ENCODE measurements at regions not wholly inside any gene's neighbourhood (a gene's known extent, or its start where the extent isn't known, plus 50 kb on each side); places are given as distances from the start of the nearest gene placed in this dataset.

- H3K4me1 Mint-ChIP-seq (ENCODE audit: low read depth, unreplicated experiment): no peaks in the 10 kb centered on the region
- H2AFZ ChIP-seq (ENCODE audit: low read depth, low read length): no peak overlapping the region
- FAIRE-seq: no peak
- H3K4me3 ChIP-seq (ENCODE audit: insufficient read depth, low read depth, low read length): no peak overlapping the region
- no peak for TF ChIP-seq CTCF (IDR thresholded peaks at IDR 0.05; ENCODE audit: insufficient read depth, low read depth, low read length)
- TF ChIP-seq EZH2 (IDR thresholded peaks at IDR 0.05; ENCODE audit: insufficient read depth, low read length): no peak
- DNase-seq (ENCODE audit: low read depth): no peak
- H4K20me1 ChIP-seq (ENCODE audit: insufficient read depth, low read length): no peaks in the 10 kb centered on the region
- H3K9me3 ChIP-seq (ENCODE audit: insufficient read depth, low read depth, low read length): no peaks in the 10 kb centered on the region
- H3K36me3 ChIP-seq (ENCODE audit: insufficient read depth, low read length): no peaks in the 10 kb centered on the region
- H3K4me3 Mint-ChIP-seq (ENCODE audit: unreplicated experiment): no peak overlapping the region
- no peaks in the 10 kb centered on the region for H3K4me1 ChIP-seq (ENCODE audit: insufficient read depth, low read length)
- H3K9me3 Mint-ChIP-seq (ENCODE audit: unreplicated experiment): no peaks in the 10 kb centered on the region
- H3K27ac Mint-ChIP-seq (ENCODE audit: unreplicated experiment): no peak overlapping the region
- H3K9ac ChIP-seq (ENCODE audit: low read length): no peak overlapping the region
- no peaks in the 10 kb centered on the region for H3K36me3 Mint-ChIP-seq (ENCODE audit: low read depth, unreplicated experiment)
- H3K79me2 ChIP-seq (ENCODE audit: insufficient read depth, low read length): no peaks in the 10 kb centered on the region
- no peak overlapping the region for H3K4me2 ChIP-seq (ENCODE audit: low read length)
- no peaks in the 10 kb centered on the region for H3K27me3 ChIP-seq (ENCODE audit: insufficient read depth, low read length)
- H3K27me3 Mint-ChIP-seq (ENCODE audit: low read depth, unreplicated experiment): no peaks in the 10 kb centered on the region
- no peak overlapping the region for H3K27ac ChIP-seq (ENCODE audit: low read depth, low read length)
These were observed 1193.2 kb upstream of the NUDT12 start for GRCh38 chr5:104755806-104756205.

GRCh38 chr5:104754311-104754995 is 1191.9 kb upstream of the NUDT12 start:
- H3K27ac ChIP-seq (ENCODE audit: low read depth, low read length): no peak overlapping the region
- DNase-seq (ENCODE audit: low read depth): no peak
- Mint-ChIP-seq H3K4me3 (ENCODE audit: unreplicated experiment) (no peak overlapping the region), H3K36me3 (ENCODE audit: low read depth, unreplicated experiment) (no peaks in the 10 kb centered on the region), H3K9me3 (ENCODE audit: unreplicated experiment) (no peaks in the 10 kb centered on the region), H3K27me3 (ENCODE audit: low read depth, unreplicated experiment) (no peaks in the 10 kb centered on the region), H3K27ac (ENCODE audit: unreplicated experiment) (no peak overlapping the region), H3K4me1 (ENCODE audit: low read depth, unreplicated experiment) (no peaks in the 10 kb centered on the region)
- no peak for FAIRE-seq
- no peaks in the 10 kb centered on the region for H3K36me3 ChIP-seq (ENCODE audit: insufficient read depth, low read length)
- H4K20me1 ChIP-seq (ENCODE audit: insufficient read depth, low read length): no peaks in the 10 kb centered on the region
- H3K4me3 ChIP-seq (ENCODE audit: insufficient read depth, low read depth, low read length): no peak overlapping the region
- no peaks in the 10 kb centered on the region for H3K27me3 ChIP-seq (ENCODE audit: insufficient read depth, low read length)
- H2AFZ ChIP-seq (ENCODE audit: low read depth, low read length): no peak overlapping the region
- H3K79me2 ChIP-seq (ENCODE audit: insufficient read depth, low read length): no peaks in the 10 kb centered on the region
- H3K9me3 ChIP-seq (ENCODE audit: insufficient read depth, low read depth, low read length): no peaks in the 10 kb centered on the region
- TF ChIP-seq EZH2 (IDR thresholded peaks at IDR 0.05; ENCODE audit: insufficient read depth, low read length) (no peak), CTCF (IDR thresholded peaks at IDR 0.05; ENCODE audit: insufficient read depth, low read depth, low read length) (no peak)
- H3K9ac ChIP-seq (ENCODE audit: low read length): no peak overlapping the region
- no peaks in the 10 kb centered on the region for H3K4me1 ChIP-seq (ENCODE audit: insufficient read depth, low read length)
- H3K4me2 ChIP-seq (ENCODE audit: low read length): no peak overlapping the region

GRCh38 chr5:104751969-104752368 is 1189.4 kb upstream of the NUDT12 start:
- H3K9me3 ChIP-seq (ENCODE audit: insufficient read depth, low read depth, low read length): no peaks in the 10 kb centered on the region
- Mint-ChIP-seq H3K27ac (ENCODE audit: unreplicated experiment) (no peak overlapping the region), H3K9me3 (ENCODE audit: unreplicated experiment) (peaks cover 2% of the 10 kb centered on the region), H3K27me3 (ENCODE audit: low read depth, unreplicated experiment) (no peaks in the 10 kb centered on the region), H3K36me3 (ENCODE audit: low read depth, unreplicated experiment) (peaks cover 2% of the 10 kb centered on the region), H3K4me1 (ENCODE audit: low read depth, unreplicated experiment) (no peaks in the 10 kb centered on the region), H3K4me3 (ENCODE audit: unreplicated experiment) (no peak overlapping the region)
- H3K79me2 ChIP-seq (ENCODE audit: insufficient read depth, low read length): no peaks in the 10 kb centered on the region
- no peaks in the 10 kb centered on the region for H3K4me1 ChIP-seq (ENCODE audit: insufficient read depth, low read length)
- H3K4me3 ChIP-seq (ENCODE audit: insufficient read depth, low read depth, low read length): no peak overlapping the region
- H3K27ac ChIP-seq (ENCODE audit: low read depth, low read length): no peak overlapping the region
- DNase-seq (ENCODE audit: low read depth): no peak
- H3K27me3 ChIP-seq (ENCODE audit: insufficient read depth, low read length): no peaks in the 10 kb centered on the region
- no peaks in the 10 kb centered on the region for H4K20me1 ChIP-seq (ENCODE audit: insufficient read depth, low read length)
- H3K36me3 ChIP-seq (ENCODE audit: insufficient read depth, low read length): no peaks in the 10 kb centered on the region
- TF ChIP-seq CTCF (IDR thresholded peaks at IDR 0.05; ENCODE audit: insufficient read depth, low read depth, low read length) (no peak), EZH2 (IDR thresholded peaks at IDR 0.05; ENCODE audit: insufficient read depth, low read length) (no peak)
- no peak overlapping the region for H2AFZ ChIP-seq (ENCODE audit: low read depth, low read length)
- FAIRE-seq: no peak
- H3K4me2 ChIP-seq (ENCODE audit: low read length): no peak overlapping the region
- H3K9ac ChIP-seq (ENCODE audit: low read length): no peak overlapping the region

Data from astrocyte (in vitro differentiated cells and primary cell).